ENCODE measurements at regions not wholly inside any gene's neighbourhood (a gene's known extent, or its start where the extent isn't known, plus 50 kb on each side); places are given as distances from the start of the nearest gene placed in this dataset.
"Not testable (repeated sequence)": the region's sequence is repeated elsewhere in the genome, so short reads cannot be mapped to it uniquely, and the experiment has no call there.

DNA sequence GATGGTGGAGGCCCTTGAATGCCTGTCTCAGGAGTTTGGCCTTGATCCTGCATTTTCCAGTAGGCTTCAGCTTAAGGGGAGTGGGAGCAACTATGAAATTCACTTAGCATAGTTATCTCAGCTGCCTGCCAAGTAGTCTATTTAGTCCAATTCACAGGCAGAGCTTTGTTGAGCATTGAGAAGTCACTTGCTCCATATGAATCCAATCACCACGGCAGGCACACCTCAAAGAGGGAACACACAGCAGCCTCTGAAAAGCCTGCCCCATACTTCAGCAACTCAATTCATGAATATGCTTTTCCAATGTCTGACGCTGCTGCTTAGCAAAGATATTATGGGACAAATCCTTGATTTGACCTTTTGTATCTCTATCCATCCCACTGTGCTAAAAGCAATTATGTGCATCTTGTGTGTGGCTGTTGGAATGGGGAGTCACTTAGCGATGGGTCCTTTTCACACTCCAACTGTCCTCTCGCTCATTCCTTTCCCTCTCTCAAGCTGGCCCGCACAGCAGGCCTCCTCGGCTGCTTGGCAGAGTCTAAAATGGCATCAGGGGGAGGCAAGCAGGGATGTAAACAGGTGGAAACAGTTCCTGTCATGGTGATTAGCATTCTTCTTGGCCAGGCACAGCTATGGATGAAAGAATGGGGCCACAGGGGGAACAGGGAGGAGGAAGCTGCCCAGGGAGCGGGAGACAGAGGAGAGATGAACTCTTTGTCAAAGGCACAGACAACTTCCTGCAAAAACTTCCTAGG lies 56.0 kb upstream of the LRPPRC start:
- DNase-seq (ENCODE audit: low read depth in 3 of 3), result no peak

DNA sequence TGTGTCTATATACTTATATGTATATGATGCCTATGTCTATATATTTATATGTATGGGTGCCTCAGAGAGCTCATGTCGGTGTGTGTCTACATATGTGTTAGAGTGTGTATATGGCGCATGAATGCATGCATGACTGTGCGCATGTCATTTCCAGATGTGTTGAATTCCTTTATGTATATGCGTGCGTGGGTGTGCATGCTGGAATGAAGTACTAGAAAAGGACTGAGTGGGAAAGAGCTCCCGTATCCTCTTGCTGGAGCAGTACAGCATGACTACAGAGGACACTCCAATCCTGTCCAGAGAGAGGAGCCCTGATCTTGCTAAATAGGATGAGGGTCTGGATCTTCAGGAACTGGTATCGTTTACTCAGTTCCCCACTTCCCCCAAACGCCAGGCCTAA lies 56.8 kb upstream of the LRPPRC start:
- DNase-seq (ENCODE audit: low read depth in 3 of 3), result no peak

DNA sequence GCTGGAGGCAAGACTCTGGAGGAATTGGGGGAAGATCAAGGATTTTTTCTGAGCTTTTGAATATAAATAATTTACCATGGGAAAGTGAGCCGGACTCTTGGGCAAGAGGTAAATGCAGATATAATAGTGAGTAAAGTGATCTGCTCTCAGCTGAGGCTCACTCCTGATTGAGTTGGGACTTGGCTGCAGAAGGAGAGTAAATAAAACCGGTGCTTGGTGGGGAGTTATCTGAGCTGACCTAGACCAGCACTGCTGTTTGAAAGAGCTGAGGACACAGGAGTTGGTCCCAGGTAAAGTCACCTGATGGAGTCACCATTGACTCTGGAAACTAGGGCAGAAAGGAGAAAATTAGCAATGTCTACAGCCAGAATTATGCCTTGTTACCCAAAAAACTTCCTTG lies 57.3 kb upstream of the LRPPRC start:
- DNase-seq (ENCODE audit: low read depth in 3 of 3), result no peak

DNA sequence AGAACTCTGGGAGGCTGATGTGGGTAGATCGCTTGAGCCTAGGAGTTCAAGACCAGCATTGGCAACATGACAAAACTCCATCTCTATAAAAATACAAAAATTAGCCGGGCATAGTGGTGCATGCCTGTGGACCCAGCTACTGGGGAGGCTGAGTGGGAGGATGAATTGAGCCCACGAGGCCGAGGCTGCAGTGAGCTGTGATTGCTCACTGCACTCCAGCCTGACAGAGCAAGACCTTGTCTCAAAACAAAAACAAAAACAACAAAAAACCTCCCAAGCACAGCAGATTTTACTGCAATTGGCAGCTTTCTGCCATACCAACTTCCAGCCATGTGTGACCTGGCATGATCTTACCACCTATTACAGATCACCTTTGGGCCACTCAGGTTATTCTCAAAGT lies 57.7 kb upstream of the LRPPRC start:
- no peak for DNase-seq (ENCODE audit: low read depth in 3 of 3)

DNA sequence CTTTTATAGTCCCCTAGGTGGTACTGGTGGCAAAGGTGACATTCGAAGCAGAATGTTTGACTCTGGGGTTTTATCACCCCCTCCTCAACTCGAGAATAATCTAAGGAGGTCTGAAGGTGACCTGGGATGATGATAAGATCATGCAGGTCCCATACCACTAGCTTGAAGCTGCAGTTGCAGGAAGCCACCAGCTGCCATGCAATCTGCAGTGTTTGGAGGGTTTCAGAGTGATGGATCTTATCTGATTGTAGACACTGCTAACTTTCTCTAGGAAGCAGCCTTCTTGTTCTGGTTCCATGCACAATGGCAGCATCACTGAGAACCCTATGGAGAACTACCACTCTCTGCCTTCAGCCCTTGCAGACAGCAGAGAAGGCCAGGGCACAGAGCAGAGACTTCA lies 59.4 kb upstream of the LRPPRC start:
- no peak for DNase-seq (ENCODE audit: low read depth in 3 of 3)

DNA sequence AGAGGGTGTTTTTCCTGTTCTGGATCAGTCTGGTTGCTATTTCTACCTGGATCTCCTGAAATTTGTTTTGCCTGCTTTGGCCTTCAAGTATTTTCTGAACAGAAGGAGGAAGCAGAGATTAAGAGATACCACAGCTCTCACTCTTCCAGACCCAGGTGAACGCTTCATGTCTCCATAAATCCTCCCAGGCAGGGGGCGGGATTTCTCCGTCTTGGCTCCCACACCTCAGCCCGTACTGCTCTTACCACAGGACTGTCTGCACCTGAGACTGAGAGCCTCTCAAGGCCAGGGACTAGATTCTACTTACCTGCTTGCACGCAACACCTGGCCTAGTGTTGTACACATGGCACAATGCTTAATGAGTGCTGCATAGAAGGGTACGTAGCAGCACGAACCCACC lies 59.9 kb upstream of the LRPPRC start:
- DNase-seq (ENCODE audit: low read depth in 3 of 3), result no peak

DNA sequence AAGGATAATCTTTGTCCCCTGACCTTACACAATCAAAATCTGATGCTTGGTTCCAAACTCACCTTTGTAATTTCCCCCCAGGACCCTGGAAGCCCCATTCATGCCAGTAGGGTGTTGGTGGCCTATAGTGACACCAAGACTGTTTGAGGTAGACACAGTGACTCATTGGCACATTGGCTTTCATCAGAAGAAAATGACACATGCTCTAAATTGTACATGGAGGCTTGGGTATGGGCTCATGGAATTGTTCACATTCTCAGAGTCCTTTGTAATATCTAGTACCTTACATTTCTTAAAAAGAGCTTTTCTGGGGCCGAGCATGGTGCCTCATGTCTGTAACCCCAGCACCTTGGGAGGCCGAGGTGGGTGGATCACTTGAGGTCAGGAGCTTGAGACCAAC lies 61.2 kb upstream of the LRPPRC start:
- no peak for DNase-seq (ENCODE audit: low read depth in 3 of 3)

DNA sequence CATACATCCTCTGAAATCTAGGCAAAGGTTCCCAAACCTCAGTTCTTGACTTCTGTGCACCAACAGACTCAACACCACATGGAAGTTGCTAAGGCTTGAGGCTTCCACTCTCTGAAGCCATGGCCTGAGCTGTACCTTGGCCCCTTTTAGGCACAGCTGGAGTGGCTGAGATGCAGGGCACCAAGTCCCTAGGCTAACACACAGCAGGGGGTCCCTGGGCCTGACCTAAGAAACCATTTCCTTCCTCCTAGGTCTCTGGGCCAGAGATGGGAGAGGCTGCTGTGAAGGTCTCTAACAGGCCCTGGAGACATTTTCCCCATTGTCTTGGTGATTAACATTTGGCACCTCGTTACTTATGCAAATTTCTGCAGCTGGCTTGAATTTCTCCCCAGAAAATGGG lies 64.5 kb upstream of the LRPPRC start:
- not testable (repeated sequence) for DNase-seq (ENCODE audit: low read depth in 3 of 3)

DNA sequence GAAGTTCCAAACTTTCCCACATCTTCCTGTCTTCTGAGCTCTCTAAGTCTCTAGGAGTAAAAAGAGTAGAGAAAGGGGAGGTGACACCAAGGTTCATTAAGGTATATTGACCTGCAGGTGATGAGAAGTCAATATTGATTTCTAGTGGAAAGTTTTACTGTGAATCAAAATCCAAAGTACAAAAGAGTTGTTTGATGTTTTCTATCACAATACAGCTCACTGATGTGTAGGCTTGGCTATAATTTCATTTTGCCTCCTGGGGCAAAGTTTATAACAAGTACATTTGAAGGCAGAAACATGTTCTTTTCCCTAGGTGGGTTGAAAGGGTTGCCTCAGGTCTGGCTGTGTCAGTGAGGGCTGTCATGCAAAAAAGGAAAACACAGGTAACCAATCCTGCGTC lies 65.2 kb upstream of the LRPPRC start:
- DNase-seq (ENCODE audit: low read depth in 3 of 3), result no peak

DNA sequence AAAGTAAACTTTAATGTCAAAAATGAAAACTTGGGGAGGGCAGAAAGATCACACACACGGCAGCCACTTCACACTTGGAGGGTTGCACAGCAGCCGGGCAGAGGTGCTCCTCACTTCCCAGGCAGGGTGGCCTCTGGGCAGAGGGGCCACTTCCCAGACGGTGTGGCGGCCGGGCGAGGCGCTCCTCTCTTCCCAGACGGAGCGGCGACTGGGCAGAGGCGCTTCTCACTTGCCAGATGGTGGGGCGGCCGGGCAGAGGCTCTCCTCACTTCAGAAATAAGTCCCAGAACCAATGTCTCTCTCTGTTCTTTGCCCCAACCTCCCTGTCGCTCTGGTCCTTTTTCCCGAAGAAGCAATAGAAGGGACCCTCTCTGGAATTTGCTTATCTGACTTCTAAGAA lies 65.7 kb upstream of the LRPPRC start:
- DNase-seq (ENCODE audit: low read depth in 3 of 3), result no peak

DNA sequence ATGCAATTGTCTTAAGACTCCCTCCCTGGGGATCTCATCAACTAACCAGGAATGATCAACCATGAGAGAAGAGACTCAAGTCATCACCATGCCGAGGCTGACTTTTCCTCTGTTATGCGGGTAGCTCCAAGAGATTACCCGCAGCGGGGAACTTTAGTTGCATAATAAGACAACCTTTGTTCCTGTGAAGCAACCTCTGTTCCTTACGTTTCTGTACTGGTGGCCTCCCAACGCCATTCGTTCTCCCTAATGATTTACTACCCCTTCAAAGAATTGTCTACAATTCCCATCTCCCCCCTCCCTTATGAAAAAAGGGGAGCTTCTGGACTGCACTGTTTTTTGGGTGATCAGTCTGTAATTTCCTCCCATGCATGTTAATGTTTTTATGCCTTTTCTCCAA lies 66.1 kb upstream of the LRPPRC start:
- no peak for DNase-seq (ENCODE audit: low read depth in 3 of 3)

DNA sequence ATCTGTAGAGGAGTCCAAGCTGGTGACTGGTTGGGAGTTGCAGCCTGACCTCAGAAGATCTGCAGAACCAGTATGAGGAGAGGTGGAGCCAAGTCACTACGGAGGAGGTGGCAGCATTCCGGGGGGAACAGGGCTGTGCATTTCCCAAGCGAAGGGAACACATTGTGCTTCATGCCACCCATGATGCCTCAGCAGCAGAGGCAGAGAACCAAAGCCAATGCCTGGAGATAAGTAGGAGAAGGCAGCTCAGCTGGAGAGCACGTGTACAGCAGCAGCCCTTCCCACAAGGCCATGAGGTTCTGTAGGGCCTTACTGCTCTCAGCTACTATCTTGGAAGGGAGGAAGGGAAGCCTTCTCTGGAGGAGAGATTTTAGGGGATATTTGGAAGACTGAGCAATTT lies 67.2 kb upstream of the LRPPRC start:
- no peak for DNase-seq (ENCODE audit: low read depth in 3 of 3)

DNA sequence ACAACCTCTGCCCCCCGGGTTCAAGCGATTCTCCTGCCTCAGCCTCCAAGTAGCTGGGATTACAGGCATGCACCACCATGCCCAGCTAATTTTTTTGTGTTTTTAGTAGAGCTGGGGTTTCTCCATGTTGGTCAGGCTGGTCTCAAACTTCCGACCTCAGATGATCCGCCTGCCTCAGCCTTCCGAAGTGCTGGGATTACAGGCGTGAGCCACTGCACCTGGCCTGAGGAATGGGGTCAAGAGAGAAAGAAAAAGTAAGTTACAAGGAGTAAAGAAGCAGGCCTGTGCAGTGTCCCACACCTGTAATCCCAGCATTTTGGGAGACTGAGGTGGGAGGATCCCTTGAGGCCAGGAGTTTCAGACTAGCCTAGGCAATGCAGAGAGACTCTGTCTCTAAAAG lies 68.5 kb upstream of the LRPPRC start:
- not testable (repeated sequence) for DNase-seq (ENCODE audit: low read depth in 3 of 3)

DNA sequence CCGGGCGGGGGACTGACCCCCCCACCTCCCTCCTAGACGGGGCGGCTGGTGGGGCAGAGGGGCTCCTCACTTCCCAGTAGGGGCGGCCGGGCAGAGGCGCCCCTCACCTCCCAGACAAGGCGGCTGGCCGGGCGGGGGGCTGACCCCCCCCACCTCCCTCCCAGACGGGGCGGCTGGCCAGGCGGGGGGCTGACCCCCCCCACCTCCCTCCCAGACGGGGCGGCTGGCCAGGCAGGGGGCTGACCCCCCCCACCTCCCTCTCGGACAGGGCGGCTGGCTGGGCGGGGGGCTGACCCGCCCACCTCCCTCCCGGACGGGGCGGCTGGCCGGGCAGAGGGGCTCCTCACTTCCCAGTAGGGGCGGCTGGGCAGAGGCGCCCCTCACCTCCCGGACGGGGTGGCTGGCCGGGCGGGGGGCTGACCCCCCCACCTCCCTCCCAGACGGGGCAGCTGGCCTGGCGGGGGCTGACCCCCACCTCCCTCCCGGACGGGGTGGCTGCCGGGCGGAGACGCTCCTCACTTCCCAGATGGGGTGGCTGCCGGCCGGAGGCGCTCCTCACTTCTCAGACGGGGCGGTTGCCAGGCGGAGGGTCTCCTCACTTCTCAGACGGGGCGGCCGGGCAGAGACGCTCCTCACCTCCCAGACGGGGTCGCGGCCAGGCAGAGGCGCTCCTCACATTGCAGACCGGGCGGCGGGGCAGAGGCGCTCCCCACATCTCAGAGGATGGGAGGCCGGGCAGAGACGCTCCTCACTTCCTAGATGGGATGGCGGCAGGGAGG lies 71.4 kb upstream of the LRPPRC start:
- not testable (repeated sequence) for DNase-seq (ENCODE audit: low read depth in 3 of 3)

DNA sequence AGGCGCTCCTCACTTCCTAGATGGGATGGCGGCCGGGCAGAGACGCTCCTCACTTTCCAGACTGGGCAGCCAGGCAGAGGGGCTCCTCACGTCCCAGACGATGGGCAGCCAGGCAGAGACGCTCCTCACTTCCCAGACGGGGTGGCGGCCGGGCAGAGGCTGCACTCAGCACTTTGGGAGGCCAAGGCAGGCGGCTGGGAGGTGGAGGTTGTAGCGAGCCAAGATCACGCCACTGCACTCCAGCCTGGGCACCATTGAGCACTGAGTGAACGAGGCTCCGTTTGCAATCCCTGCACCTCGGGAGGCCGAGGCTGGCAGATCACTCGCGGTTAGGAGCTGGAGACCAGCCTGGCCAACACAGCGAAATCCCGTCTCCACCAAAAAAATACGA lies 72.0 kb upstream of the LRPPRC start:
- DNase-seq (ENCODE audit: low read depth in 3 of 3), result not testable (repeated sequence)

DNA sequence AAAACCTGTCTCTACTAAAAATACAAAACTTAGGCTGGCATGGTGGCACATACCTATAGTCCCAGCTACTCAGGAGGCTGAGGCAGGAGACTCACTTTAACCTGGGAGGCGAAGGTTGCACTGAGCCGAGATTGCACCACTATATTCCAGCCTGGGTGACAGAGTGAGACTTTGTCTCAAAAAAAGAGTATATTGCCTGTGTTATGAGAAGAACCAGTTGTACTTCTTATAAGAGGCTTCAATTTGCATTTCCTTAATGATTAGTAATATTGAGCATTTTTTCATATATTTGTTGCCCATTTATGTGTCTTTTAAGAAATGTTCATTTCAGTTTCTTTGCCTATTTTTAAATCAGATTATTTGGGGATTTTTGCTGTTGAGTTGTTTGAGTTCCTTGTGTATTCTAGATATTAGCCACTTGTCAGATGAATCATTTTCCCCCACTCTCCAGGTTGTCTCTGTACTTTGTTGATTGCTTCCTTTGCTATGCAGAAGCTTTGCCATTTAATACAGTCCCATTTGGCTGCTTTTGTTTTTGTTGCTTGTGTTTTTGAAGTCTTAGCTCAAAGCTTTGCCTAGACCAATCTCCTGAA lies 75.8 kb upstream of the LRPPRC start:
- no peak for DNase-seq (ENCODE audit: low read depth in 3 of 3)

DNA sequence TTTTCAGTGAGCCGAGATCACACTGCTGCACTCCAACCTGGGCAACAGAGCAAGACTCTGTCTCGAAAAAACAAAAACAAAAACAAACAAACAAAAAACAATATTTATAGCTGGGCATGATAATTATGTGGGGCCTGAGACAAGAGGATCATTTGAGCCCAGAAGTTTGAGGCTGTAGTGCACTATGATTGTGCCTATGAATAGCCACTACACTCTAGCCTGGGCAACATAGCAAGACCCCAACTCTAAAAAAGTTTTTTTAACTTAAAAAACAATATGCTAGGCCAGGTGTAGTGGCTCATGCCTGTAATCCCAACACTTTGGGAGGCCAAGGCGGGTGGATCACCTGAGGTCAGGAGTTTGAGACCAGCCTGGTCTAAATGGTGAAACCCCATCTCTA lies 77.9 kb upstream of the LRPPRC start:
- not testable (repeated sequence) for DNase-seq (ENCODE audit: low read depth in 3 of 3)

DNA sequence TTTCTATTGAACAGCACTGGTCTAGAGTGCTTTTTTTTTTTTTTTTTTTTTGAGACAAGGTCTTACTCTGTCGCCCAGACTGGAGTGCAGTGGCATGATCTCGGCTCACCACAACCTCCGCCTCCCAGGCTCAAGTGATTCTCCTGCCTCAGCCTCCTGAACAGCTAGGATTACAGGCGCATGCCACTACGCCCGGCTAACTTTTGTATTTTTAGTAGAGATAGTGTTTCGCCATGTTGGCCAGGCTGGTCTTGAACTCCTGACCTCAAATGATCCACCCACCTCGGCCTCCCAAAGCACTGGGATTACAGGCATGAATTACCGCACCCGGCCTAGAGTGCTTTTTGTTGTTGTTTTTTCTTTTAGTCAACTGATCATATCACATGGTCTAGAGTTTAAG lies 79.0 kb upstream of the LRPPRC start:
- not testable (repeated sequence) for DNase-seq (ENCODE audit: low read depth in 3 of 3)

DNA sequence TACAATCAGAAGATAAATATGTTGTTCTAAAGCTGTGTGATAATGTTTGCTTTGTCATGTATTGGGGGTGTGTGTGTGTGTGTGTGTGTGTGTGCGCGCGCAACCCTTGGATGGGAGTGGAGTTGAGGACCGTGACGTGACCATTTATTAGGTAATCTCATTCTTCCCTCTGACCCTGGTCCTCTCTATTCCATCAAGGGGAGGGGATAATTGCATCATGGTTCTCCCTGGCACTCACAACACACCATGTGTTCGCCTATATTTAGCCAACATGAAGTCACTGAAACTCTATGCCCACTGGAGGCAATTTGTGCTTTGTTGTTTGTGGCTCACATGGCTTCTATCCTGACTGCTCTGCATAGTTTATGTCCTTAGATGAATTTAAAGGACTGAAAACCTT lies 79.8 kb upstream of the LRPPRC start:
- DNase-seq (ENCODE audit: low read depth in 3 of 3), result no peak

DNA sequence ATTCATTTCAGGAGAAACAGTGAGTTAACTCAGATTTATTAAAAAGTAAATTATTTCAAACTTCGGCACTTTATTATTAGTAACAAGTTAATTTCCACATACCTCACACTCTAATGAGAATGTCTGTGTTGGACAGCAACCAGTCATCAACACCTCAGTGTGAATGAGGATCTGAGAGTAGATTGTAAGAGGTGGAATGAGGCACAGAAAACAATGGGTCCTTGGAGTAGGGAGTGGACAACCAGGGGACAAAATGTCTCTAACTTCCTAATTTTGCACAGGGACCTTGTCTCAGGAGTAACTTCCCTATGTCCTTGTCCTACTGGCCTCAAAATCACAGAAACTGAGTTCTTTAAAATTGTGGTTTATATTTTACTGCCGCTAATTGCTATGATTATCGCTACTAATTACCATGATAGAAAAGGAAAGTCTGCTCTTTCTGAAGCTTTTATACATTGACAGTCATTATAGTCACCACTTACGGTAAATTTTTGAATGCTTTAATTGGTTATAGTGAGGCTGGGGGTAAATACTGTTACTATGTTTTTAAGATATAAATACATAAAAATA lies 82.2 kb upstream of the LRPPRC start:
- no peak for DNase-seq (ENCODE audit: low read depth in 3 of 3)

DNA sequence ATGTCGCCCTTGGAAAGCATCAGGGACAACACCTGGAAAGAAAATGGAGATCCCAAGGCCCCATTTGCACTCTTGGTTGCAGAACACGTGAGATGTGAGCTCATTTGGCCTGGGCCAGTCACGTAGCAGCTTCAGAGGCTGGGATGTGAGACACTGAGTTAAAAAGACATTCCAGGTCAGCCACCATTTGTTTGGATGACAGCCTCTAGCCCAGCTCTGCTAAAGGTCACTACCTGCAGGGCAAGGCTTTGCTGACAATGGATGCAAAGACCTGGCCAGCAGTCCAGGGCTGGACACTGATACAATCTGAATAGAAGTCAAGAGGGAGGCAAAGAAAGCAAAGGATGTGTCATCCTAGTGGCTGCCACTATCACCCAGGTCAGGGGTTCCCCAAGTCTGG lies 83.9 kb upstream of the LRPPRC start:
- DNase-seq (ENCODE audit: low read depth in 3 of 3), result no peak

DNA sequence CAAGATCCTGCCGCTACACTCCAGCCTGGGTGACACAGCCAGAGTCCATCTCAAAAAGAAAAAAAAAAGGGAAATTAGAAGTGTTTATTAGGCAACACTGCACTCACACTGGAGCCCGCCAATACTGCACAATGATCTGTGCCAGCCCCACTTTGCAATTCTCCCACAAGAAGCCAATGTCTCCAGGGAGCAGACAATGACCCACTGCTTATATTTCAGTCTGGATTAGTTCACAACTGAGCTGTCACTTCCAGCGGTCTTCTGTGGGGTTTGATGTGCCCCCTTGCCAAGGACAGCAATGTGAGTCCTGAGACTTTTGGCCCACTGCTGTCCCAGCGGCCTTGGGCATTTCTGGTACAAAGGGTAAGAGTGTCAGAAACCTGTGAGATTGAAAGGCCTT lies 85.6 kb upstream of the PPM1B start:
- no peak for DNase-seq (ENCODE audit: low read depth in 3 of 3)

DNA sequence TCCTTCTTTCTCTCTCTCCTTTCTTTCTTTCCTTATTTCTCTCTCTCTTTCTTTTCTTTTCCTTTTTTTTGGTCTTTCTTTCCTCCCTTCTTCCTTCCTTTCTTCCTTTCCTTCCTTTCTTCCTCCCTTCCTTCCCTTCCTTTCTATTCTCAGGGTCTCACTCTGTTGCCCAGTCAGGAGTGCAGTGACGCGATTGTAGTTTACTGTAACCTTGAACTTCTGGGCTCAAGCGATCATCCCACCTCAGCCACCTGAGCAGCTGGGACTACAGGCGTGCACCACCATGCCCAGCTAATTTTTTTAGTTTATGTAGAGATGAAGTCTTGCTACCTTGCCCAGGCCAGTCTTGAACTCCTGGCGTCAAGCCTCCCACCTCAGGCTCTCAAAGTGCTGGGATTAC lies 83.8 kb upstream of the PPM1B start:
- no peak for DNase-seq (ENCODE audit: low read depth in 3 of 3)
